NCI-H2081 treated with DMSO at 0.1 percent for 48 hours (cell line): ENCODE measurements at regions not wholly inside any gene's neighbourhood (a gene's known extent, or its start where the extent isn't known, plus 50 kb on each side); places are given as distances from the start of the nearest gene placed in this dataset.
"Not testable (repeated sequence)": the region's sequence is repeated elsewhere in the genome, so short reads cannot be mapped to it uniquely, and the experiment has no call there.

Experiments used
- DNase-seq: peaks from one replicate; lab custom pipeline; 2025; lab: John Stamatoyannopoulos, UW

DNA sequence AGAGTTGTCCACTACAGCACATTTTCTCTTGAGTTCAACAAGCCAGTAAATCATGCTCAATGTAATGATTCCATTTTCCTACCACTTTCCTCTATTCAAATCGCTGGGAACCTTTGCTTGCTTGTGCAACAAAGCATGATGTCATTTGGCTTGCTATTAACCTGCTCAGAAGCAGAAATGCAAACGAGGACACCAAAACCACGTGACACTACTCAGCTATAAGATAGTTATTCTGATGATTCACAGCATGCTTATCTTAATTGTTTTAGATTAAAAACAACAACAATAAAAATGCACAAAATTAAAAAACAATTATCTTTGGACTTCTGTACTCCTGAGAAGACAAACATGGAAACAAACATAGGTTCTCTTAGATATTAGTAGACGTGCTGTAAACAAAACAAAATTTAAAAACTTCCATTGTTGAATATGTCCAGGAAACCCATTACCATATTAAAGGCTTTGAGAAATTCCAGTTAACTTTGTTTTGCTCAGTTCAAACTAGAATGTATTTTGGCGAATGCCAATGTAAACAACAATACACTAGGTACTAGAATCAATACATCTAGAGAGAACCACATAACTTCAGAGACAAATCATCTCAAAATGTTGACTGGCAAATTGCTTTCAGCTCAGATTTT, 77.5 kb upstream of the KRAS start:
- no peak for DNase-seq

- no peak for DNase-seq
Observed at GRCh38 chr12:25327321-25327720, 76.6 kb upstream of the KRAS start.

DNA sequence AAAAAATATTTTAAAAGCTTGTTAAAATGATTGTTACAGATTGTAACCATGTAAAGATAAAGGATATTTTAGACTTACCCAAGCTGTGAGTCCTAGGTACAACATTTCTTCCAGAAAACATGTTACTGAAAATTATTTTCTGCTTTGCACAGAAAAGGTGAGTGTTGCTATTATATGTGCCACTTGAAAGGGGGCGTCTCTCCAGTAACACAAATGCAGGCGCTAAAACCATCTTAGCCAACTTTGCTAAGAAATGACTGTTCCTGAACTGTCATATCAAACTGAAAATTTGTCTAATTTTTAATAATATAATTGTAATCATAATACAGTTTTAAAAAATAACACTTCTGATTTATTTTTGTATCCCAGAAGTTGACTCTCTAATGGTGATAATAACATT, 75.6 kb upstream of the KRAS start:
- no peak for DNase-seq

- DNase-seq: no peak
Observed at GRCh38 chr12:25324861-25325260, 74.1 kb upstream of the KRAS start.

DNA sequence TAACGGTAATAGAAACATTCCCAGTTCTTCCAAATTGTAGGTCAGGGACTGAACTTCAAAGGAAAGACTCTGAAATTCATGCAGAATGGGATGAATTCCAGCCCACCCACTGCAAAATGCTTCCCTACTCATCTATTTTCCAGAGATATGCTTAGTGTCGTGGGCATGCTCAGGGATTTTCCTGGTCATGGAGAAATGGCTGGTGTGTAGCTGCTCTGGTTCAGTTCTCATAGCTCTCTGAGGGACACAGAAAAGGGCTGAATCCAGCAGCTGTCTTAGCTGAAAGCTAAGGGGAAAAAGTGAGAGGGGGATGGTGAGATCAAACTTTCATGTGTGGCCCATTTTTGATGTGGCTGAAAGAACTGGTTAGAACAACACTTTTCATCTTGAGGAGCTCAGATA, 72.9 kb upstream of the KRAS start:
- no peak for DNase-seq

- no peak for DNase-seq
Observed at GRCh38 chr12:25322918-25323531, 72.3 kb upstream of the KRAS start.

DNA sequence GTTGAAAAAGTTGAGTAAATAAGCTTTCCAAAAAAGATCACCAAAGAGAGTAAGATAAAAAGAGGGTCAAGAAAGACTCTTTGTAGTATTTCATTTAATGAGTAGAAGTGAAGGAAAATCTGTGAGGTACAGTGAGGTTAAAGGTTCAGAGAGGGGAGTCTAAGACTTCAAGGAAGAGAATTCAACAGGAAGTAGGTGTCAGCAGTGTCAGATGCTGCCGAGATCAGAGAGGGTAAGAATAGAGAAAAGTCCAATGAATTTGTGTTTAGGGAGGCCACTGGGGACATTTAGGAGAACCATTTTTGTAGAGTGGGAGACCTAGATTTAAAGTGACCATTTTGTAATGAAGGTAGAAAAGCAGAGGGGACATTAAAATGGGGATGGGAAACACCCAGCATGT, 71.6 kb upstream of the KRAS start:
- no peak for DNase-seq

GRCh38 chr12:25321772-25322171, 71.0 kb upstream of the KRAS start:
- no peak for DNase-seq

GRCh38 chr12:25320123-25321006, 69.6 kb upstream of the KRAS start:
- DNase-seq: no peak

- no peak for DNase-seq
Observed at GRCh38 chr12:25319233-25319984, 68.7 kb upstream of the KRAS start.

- no peak for DNase-seq
Observed at GRCh38 chr12:25317553-25317952, 66.8 kb upstream of the KRAS start.

- DNase-seq: no peak
Observed at GRCh38 chr12:25315388-25315787, 64.7 kb upstream of the KRAS start.

- DNase-seq: not testable (repeated sequence)
Observed at GRCh38 chr12:25313266-25313990, 62.7 kb upstream of the KRAS start.

DNA sequence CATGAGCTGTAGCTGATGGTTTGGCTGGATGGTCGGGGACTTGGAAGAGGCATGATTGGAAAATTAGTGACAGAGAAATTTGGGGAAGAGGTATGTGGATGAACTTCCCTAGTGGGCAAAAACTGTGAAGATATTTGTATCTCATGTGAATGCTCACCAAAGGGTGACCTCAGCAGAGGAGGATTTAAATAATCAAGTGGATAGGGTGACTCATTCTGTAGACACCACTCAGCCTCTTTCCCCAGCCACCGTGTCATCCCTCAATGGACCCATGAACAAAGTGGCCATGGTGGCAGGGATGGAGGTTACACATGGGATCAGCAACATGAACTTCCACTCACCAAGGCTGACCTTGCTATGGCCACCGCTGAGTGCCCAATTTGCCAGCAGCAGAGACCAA, 60.8 kb upstream of the KRAS start:
- no peak for DNase-seq

- not testable (repeated sequence) for DNase-seq
Observed at GRCh38 chr12:25310071-25310470, 59.3 kb upstream of the KRAS start.

- DNase-seq: no peak
Observed at GRCh38 chr12:25308756-25309155, 58.0 kb upstream of the KRAS start.

DNA sequence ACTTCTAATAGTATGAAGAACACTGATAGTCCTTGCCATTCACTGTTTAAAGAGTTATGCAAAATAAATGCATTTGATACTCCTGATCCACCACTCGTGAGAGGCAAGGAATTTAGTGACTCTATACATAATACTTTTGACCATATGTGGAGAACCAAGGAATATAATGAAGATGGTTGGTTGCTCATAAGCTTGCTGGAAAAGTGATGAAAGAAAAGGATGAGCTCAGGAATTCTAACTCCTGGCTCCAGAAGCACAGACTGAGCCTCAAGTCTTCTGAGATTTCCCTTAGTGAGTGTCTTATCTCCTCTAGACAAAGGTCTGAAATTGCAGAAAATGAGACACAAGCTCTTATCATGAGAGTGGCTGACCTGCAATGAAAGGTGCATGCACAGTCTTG, 57.1 kb upstream of the KRAS start:
- no peak for DNase-seq

- DNase-seq: no peak
Observed at GRCh38 chr12:25301798-25302197, 51.1 kb upstream of the KRAS start.
